ENCODE measurements at regions not wholly inside any gene's neighbourhood (a gene's known extent, or its start where the extent isn't known, plus 50 kb on each side); places are given as distances from the start of the nearest gene placed in this dataset.

- TF ChIP-seq, protein P1, sequence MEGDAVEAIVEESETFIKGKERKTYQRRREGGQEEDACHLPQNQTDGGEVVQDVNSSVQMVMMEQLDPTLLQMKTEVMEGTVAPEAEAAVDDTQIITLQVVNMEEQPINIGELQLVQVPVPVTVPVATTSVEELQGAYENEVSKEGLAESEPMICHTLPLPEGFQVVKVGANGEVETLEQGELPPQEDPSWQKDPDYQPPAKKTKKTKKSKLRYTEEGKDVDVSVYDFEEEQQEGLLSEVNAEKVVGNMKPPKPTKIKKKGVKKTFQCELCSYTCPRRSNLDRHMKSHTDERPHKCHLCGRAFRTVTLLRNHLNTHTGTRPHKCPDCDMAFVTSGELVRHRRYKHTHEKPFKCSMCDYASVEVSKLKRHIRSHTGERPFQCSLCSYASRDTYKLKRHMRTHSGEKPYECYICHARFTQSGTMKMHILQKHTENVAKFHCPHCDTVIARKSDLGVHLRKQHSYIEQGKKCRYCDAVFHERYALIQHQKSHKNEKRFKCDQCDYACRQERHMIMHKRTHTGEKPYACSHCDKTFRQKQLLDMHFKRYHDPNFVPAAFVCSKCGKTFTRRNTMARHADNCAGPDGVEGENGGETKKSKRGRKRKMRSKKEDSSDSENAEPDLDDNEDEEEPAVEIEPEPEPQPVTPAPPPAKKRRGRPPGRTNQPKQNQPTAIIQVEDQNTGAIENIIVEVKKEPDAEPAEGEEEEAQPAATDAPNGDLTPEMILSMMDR (IDR thresholded peaks at IDR 0.05; ENCODE audit: insufficient read depth, low read length, poor library complexity, severe bottlenecking), result no peak
- no peak for DNase-seq (ENCODE audit: low read depth)
- Histone ChIP-seq H3K27me3 (ENCODE audit: control insufficient read depth, insufficient read depth, low read length) (no peaks in the 10 kb centered on the region), H3K4me3 (ENCODE audit: low read depth, low read length) (no peak overlapping the region), H3K36me3 (ENCODE audit: control insufficient read depth, insufficient read depth, low read length) (no peaks in the 10 kb centered on the region)
Measured at GRCh38 chr10:114770009-114770408, 51.6 kb upstream of the FHIP2A start.

DNA sequence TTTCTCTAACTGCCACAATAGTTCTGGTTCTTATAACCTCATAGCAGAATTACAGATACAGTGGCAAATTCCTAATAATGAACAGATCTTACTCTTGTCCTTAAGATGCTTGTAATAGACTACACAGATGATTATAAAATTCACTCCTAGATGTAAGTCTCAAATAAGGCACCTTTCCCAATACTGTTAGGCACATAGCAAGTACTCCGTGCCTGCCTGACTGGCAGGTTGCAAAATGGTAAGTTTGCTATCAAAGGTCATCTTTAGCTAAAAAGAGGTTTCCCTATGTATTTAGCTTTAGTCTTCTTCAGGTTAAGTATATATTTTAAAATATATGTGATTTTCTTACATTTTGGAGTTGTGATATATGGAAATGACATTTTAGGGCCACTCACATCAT is 50.4 kb upstream of the FHIP2A start:
- DNase-seq (ENCODE audit: low read depth), result no peak
- TF ChIP-seq, protein P1 (IDR thresholded peaks at IDR 0.05; ENCODE audit: insufficient read depth, low read length, poor library complexity, severe bottlenecking), result no peak
- Histone ChIP-seq H3K4me3 (ENCODE audit: low read depth, low read length) (no peak overlapping the region), H3K27me3 (ENCODE audit: control insufficient read depth, insufficient read depth, low read length) (no peaks in the 10 kb centered on the region), H3K36me3 (ENCODE audit: control insufficient read depth, insufficient read depth, low read length) (no peaks in the 10 kb centered on the region)

GRCh38 chr10:114771749-114772148 is 49.8 kb upstream of the FHIP2A start:
- no peak for DNase-seq (ENCODE audit: low read depth)
- TF ChIP-seq, protein P1 (IDR thresholded peaks at IDR 0.05; ENCODE audit: insufficient read depth, low read length, poor library complexity, severe bottlenecking), result no peak
- no peaks in the 10 kb centered on the region for H3K27me3 ChIP-seq (ENCODE audit: control insufficient read depth, insufficient read depth, low read length)
- no peaks in the 10 kb centered on the region for H3K36me3 ChIP-seq (ENCODE audit: control insufficient read depth, insufficient read depth, low read length)
- H3K4me3 ChIP-seq (ENCODE audit: low read depth, low read length), result no peak overlapping the region
